Keratinocyte (primary cell): ENCODE measurements at regions not wholly inside any gene's neighbourhood (a gene's known extent, or its start where the extent isn't known, plus 50 kb on each side); places are given as distances from the start of the nearest gene placed in this dataset.

Experiments
- EZH2 ChIP-seq: IDR thresholded peaks from one replicate; pipeline ENCODE4 v1.6.1; 2012; ENCODE audit warnings: inconsistent platforms, mild to moderate bottlenecking, low read length, moderate library complexity
- TF ChIP-seq, protein P1 (sequence below), 3 experiments: IDR thresholded peaks in 1 of 3; conservative IDR thresholded peaks in 1 of 3; optimal IDR thresholded peaks in 1 of 3; 2 replicates in 2 of 3; 3 replicates in 1 of 3; pipeline versions ENCODE3 to v1.5.1; 2011; ENCODE audit warnings: low read length in 3 of 3, mild to moderate bottlenecking in 3 of 3, moderate library complexity in 2 of 3, control low read depth in 1 of 3, inconsistent platforms in 1 of 3; ENCODE audit not compliant: insufficient read depth in 2 of 3; ENCODE audit errors: extremely low read depth in 1 of 3

DNA sequence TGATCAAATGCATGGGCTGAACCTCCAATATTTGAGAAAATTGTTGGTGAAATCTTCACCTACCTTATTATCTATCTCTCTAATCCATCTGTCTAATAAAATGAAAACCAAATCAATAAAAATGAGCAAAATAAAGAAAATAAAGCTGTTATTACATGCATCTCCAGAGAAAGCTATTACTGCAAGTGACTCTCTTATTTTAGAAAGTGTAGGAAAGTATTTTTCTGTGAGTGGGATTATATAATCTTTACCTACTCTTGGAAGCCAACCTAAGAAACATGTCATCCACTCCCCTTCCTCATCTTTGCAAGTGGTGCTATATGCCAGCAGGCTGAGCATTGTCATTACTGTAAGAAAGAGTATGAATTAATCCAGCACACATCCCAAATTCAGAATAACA is 191.5 kb upstream of the RFC3 start:
- TF ChIP-seq, protein P1, sequence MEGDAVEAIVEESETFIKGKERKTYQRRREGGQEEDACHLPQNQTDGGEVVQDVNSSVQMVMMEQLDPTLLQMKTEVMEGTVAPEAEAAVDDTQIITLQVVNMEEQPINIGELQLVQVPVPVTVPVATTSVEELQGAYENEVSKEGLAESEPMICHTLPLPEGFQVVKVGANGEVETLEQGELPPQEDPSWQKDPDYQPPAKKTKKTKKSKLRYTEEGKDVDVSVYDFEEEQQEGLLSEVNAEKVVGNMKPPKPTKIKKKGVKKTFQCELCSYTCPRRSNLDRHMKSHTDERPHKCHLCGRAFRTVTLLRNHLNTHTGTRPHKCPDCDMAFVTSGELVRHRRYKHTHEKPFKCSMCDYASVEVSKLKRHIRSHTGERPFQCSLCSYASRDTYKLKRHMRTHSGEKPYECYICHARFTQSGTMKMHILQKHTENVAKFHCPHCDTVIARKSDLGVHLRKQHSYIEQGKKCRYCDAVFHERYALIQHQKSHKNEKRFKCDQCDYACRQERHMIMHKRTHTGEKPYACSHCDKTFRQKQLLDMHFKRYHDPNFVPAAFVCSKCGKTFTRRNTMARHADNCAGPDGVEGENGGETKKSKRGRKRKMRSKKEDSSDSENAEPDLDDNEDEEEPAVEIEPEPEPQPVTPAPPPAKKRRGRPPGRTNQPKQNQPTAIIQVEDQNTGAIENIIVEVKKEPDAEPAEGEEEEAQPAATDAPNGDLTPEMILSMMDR (optimal IDR thresholded peaks at IDR 0.05 in 1 of 3, IDR thresholded peaks at IDR 0.05 in 1 of 3, conservative IDR thresholded peaks at IDR 0.05 in 1 of 3; ENCODE audit: extremely low read depth in 1 of 3, insufficient read depth in 2 of 3, low read length in 3 of 3), result no peak
- TF ChIP-seq EZH2, result no peak
